ENCODE measurements at regions not wholly inside any gene's neighbourhood (a gene's known extent, or its start where the extent isn't known, plus 50 kb on each side); places are given as distances from the start of the nearest gene placed in this dataset.

DNA sequence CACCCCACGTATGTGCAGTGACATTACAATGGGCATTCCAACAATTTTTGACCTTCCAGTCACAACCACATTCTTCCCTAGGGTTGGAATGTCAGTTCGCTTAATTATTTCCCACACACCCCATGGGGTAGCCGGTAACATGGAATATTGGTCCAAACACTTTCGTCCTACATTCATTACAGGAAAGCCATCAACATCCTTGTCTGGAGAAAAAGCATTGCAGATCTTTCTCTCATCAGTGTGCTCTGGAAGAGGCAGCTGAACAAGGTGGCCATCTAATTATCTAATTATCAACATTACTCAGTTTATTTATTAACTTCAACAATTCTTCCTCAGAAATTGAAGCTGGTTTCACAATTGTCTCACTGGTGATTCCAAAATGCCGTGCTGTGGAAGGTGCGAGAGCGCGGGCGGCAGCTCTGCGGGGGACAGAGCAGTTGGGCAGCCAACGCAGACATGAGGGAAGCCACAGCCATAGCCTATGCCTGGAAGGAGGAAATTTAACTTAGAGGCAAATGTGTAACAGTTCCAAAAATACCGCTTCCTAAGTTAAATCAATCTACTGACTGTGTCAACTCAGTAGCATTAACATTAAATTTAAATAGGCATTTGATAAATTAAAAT is 1158.9 kb upstream of the EPHA6 start:
- TF ChIP-seq, protein P1, sequence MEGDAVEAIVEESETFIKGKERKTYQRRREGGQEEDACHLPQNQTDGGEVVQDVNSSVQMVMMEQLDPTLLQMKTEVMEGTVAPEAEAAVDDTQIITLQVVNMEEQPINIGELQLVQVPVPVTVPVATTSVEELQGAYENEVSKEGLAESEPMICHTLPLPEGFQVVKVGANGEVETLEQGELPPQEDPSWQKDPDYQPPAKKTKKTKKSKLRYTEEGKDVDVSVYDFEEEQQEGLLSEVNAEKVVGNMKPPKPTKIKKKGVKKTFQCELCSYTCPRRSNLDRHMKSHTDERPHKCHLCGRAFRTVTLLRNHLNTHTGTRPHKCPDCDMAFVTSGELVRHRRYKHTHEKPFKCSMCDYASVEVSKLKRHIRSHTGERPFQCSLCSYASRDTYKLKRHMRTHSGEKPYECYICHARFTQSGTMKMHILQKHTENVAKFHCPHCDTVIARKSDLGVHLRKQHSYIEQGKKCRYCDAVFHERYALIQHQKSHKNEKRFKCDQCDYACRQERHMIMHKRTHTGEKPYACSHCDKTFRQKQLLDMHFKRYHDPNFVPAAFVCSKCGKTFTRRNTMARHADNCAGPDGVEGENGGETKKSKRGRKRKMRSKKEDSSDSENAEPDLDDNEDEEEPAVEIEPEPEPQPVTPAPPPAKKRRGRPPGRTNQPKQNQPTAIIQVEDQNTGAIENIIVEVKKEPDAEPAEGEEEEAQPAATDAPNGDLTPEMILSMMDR (IDR thresholded peaks at IDR 0.05) = no peak
- H3K27me3 ChIP-seq = no peaks in the 10 kb centered on the region
- DNase-seq = no peak
- no peak overlapping the region for H3K4me3 ChIP-seq
- intact Hi-C loops (cut with DNase I) = no loop called here
- no peak for ATAC-seq
- H3K9me3 ChIP-seq = peaks cover 0 to 45% (median 0%) of the 10 kb centered on the region in 11 donors
- no peaks in the 10 kb centered on the region for H3K4me1 ChIP-seq
- WGBS, 2 donors = 91% methylated on average over 12 of the region's 12 CpGs
- no peaks in the 10 kb centered on the region for H3K36me3 ChIP-seq
- H3K27ac ChIP-seq = no peak overlapping the region

- no peak for ATAC-seq
- TF ChIP-seq, protein P1 (IDR thresholded peaks at IDR 0.05) = no peak
- Histone ChIP-seq H3K36me3 (no peaks in the 10 kb centered on the region), H3K9me3 (peaks cover 0 to 4% (median 0%) of the 10 kb centered on the region in 11 donors), H3K4me3 (no peak overlapping the region), H3K27ac (no peak overlapping the region), H3K27me3 (no peaks in the 10 kb centered on the region), H3K4me1 (no peaks in the 10 kb centered on the region)
- WGBS, 2 donors = 91 to 97% methylated on average over 3 of the region's 3 CpGs
- intact Hi-C loops (cut with DNase I) = loop anchor here in 1 of 10 donors (10.0 kb wide), 1 partner anchor 64 kb away; no protein-coding TSS in a partner anchor
- DNase-seq = no peak
Observed at GRCh38 chr3:95670765-95671164, 1143.6 kb upstream of the EPHA6 start.

DNA sequence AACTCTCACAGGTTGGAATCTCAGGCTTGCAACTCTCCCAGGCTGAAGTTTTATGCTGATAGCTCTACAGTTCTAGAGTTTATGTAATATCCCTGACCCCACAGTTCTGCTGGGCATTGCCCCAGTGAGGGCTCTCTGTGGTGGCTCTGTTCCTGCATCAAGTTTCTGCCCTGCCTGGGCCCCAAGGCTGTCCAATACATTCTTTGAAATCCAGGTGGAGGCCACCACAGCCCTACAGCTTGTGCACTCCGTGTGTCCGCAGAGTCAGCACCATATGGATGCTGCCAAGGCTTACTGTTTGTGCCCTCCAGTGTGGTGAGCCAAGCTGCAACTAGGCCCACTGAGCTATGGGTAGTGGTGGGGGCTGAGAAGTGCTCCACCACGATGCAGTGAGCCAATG is 1141.2 kb upstream of the EPHA6 start:
- H3K4me1 ChIP-seq = no peaks in the 10 kb centered on the region
- no peak for DNase-seq
- WGBS, 2 donors = 77 to 89% methylated on average over 3 of the region's 3 CpGs
- intact Hi-C loops (cut with DNase I) = loop anchor here in 1 of 10 donors (10.0 kb wide), 1 partner anchor 62 kb away; no protein-coding TSS in a partner anchor
- no peak overlapping the region for H3K4me3 ChIP-seq
- ATAC-seq = no peak
- TF ChIP-seq, protein P1 (IDR thresholded peaks at IDR 0.05) = no peak
- no peak overlapping the region for H3K27ac ChIP-seq
- peaks cover 0 to 4% (median 0%) of the 10 kb centered on the region in 11 donors for H3K9me3 ChIP-seq
- H3K36me3 ChIP-seq = no peaks in the 10 kb centered on the region
- H3K27me3 ChIP-seq = no peaks in the 10 kb centered on the region

DNA sequence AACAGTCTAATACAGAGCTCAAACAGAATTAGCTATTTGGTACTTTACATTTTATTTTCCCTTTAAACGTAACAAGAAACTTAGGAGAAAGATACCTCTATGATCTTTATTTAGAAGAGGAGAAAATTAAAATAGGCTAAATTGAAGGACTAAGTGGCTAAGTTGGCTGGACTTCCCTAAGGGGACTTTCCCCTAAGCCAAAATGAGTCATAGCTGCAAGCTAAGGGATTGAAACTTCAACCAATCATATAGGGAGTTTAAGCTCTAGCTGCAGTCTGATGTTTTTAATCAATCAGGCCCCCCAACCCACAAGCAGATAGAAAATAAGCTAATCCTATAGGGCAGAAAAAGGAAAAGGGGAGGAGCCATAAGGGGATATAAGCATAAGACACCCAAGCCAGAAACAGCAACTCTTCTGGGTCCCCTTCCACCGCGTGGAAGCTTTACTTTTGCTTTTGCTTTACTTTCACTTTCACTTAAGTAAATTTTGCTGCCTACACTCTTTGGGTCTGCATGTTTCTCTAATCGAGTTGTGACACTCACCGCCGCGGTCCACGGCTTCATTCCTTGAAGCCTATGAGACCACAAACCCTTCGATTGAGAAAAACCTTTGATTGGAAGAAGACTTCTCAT is 1108.5 kb upstream of the EPHA6 start:
- Histone ChIP-seq H3K9me3 (peaks cover 0 to 25% (median 4%) of the 10 kb centered on the region in 11 donors), H3K27ac (no peak overlapping the region), H3K36me3 (no peaks in the 10 kb centered on the region), H3K4me3 (peak overlapping the region in 6 of 10 donors; percentile 4 to 22 (median 16)), H3K4me1 (no peaks in the 10 kb centered on the region), H3K27me3 (no peaks in the 10 kb centered on the region)
- TF ChIP-seq, protein P1 (IDR thresholded peaks at IDR 0.05) = no peak
- ATAC-seq (no peak), DNase-seq (no peak)
- 86 to 91% methylated on average over 9 of the region's 9 CpGs for WGBS, 2 donors
- intact Hi-C loops (cut with DNase I) = no loop called here

Measured in heart right ventricle (tissue), 16 donors.